Fibroblast of lung (primary cell): ENCODE measurements at regions not wholly inside any gene's neighbourhood (a gene's known extent, or its start where the extent isn't known, plus 50 kb on each side); places are given as distances from the start of the nearest gene placed in this dataset.

Source experiments
- DNase-seq, 2 donors: peaks; one replicate each; pipeline versions ENCODE4 v3.0.0 to v3.0.0-alpha.2; 2010; ENCODE audit warnings: low read depth in 2 of 2
- H2AFZ ChIP-seq: 2 replicates; pipeline ENCODE4 v1.5.1; 2012; ENCODE audit warnings: low read length, control low read depth, inconsistent platforms
- H3K27ac ChIP-seq: 2 replicates; pipeline ENCODE4 v1.5.1; 2011; ENCODE audit warnings: low read length, control low read depth; ENCODE audit not compliant: insufficient read depth
- H3K27me3 ChIP-seq: 2 replicates; pipeline ENCODE4 v1.5.1; 2011; ENCODE audit warnings: mild to moderate bottlenecking, low read length; ENCODE audit not compliant: control insufficient read depth, insufficient read depth
- H3K36me3 ChIP-seq: 2 replicates; pipeline ENCODE4 v1.5.1; 2011; ENCODE audit warnings: low read length; ENCODE audit not compliant: control insufficient read depth, insufficient read depth
- H3K4me1 ChIP-seq: 2 replicates; pipeline ENCODE4 v1.5.1; 2011; ENCODE audit warnings: low read length; ENCODE audit not compliant: control insufficient read depth, insufficient read depth; ENCODE audit errors: extremely low read depth
- H3K4me2 ChIP-seq: 2 replicates; pipeline ENCODE4 v1.5.1; 2011; ENCODE audit warnings: low read length, control low read depth; ENCODE audit not compliant: insufficient read depth; ENCODE audit errors: extremely low read depth
- H3K4me3 ChIP-seq, 4 experiments: fragments of 200-600 bp in 1 of 4; sonication (generic) in 1 of 4; replicated peaks in 1 of 4; 2 replicates each; pipeline ENCODE4 v1.5.1; 2011 to 2016; ENCODE audit warnings: low read length in 4 of 4, low read depth in 3 of 4, mild to moderate bottlenecking in 3 of 4, control low read depth in 2 of 4, inconsistent platforms in 1 of 4, mixed read lengths in 1 of 4; ENCODE audit not compliant: insufficient read depth in 1 of 4; ENCODE audit errors: control extremely low read depth in 1 of 4
- H3K79me2 ChIP-seq: 2 replicates; pipeline ENCODE4 v1.5.1; 2012; ENCODE audit warnings: mild to moderate bottlenecking, low read length, inconsistent platforms; ENCODE audit not compliant: control insufficient read depth, insufficient read depth
- H3K9ac ChIP-seq: 2 replicates; pipeline ENCODE4 v1.5.1; 2011; ENCODE audit warnings: mild to moderate bottlenecking, low read length, control low read depth; ENCODE audit not compliant: insufficient read depth
- H3K9me3 ChIP-seq: 2 replicates; pipeline ENCODE4 v1.5.1; 2012; ENCODE audit warnings: low read depth, low read length; ENCODE audit not compliant: control insufficient read depth, insufficient read depth
- H4K20me1 ChIP-seq: 2 replicates; pipeline ENCODE4 v1.5.1; 2011; ENCODE audit warnings: low read length; ENCODE audit not compliant: control insufficient read depth, insufficient read depth; ENCODE audit errors: extremely low read depth
- EZH2 ChIP-seq: IDR thresholded peaks from 2 replicates; pipeline ENCODE4 v1.5.1; 2012; ENCODE audit warnings: low read length, control low read depth, mild to moderate bottlenecking; ENCODE audit errors: missing control alignments
- TF ChIP-seq, protein P1 (sequence below), 2 donors: IDR thresholded peaks in 1 of 2; conservative IDR thresholded peaks in 1 of 2; 1 replicate in 1 of 2; 2 replicates in 1 of 2; pipeline ENCODE4 v1.5.1; 2011 to 2012; ENCODE audit warnings: low read length in 2 of 2, control low read depth in 1 of 2, inconsistent platforms in 1 of 2, low read depth in 1 of 2, mild to moderate bottlenecking in 1 of 2

DNA sequence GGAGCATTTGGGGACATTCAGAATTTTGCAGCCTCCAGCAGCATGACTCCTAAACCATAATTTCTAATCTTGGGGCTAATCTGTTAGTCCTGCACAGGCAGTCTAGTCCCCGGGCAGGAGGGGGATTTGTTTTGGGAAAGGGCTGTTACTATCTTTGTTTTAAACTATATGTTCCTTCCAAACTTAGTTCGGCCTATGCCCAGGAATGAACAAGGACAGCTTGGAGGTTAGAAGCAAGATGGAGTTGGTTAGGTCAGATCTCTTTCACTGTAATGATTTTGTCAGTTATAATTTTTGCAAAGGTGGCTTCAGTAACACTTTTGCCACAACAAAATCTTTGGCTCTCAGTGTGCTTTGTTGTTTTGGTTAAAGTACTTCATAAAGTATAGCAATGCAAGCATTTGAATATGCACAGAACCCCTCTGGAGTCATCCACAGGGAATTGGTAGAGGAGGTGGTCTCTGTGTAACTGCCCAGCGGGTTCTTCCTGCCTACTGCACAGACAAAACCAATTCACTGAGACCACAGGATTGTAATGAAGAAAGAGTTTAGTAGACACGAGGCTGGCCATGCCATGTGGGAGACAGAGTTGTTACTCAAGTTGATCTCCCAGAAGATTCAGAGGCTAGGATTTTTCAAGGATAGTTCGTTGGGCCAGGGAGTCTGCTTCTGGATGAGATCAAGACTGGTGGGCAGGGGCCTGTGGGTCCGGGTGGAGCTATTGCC lies 224.1 kb upstream of the MYLIP start:
- no peak for DNase-seq
- TF ChIP-seq, protein P1, sequence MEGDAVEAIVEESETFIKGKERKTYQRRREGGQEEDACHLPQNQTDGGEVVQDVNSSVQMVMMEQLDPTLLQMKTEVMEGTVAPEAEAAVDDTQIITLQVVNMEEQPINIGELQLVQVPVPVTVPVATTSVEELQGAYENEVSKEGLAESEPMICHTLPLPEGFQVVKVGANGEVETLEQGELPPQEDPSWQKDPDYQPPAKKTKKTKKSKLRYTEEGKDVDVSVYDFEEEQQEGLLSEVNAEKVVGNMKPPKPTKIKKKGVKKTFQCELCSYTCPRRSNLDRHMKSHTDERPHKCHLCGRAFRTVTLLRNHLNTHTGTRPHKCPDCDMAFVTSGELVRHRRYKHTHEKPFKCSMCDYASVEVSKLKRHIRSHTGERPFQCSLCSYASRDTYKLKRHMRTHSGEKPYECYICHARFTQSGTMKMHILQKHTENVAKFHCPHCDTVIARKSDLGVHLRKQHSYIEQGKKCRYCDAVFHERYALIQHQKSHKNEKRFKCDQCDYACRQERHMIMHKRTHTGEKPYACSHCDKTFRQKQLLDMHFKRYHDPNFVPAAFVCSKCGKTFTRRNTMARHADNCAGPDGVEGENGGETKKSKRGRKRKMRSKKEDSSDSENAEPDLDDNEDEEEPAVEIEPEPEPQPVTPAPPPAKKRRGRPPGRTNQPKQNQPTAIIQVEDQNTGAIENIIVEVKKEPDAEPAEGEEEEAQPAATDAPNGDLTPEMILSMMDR (conservative IDR thresholded peaks at IDR 0.05 in 1 of 2, IDR thresholded peaks at IDR 0.05 in 1 of 2; ENCODE audit: low read depth in 1 of 2, low read length in 2 of 2), result no peak
- TF ChIP-seq EZH2, result no peak
- no peak overlapping the region for H2AFZ ChIP-seq
- no peaks in the 10 kb centered on the region for H4K20me1 ChIP-seq
- H3K4me1 ChIP-seq, result no peaks in the 10 kb centered on the region
- no peaks in the 10 kb centered on the region for H3K9me3 ChIP-seq
- no peak overlapping the region for H3K27ac ChIP-seq
- H3K4me2 ChIP-seq, result no peak overlapping the region
- no peak overlapping the region for H3K9ac ChIP-seq
- no peaks in the 10 kb centered on the region for H3K36me3 ChIP-seq
- H3K4me3 ChIP-seq, result no peak overlapping the region
- no peaks in the 10 kb centered on the region for H3K27me3 ChIP-seq
- H3K79me2 ChIP-seq, result no peaks in the 10 kb centered on the region

DNA sequence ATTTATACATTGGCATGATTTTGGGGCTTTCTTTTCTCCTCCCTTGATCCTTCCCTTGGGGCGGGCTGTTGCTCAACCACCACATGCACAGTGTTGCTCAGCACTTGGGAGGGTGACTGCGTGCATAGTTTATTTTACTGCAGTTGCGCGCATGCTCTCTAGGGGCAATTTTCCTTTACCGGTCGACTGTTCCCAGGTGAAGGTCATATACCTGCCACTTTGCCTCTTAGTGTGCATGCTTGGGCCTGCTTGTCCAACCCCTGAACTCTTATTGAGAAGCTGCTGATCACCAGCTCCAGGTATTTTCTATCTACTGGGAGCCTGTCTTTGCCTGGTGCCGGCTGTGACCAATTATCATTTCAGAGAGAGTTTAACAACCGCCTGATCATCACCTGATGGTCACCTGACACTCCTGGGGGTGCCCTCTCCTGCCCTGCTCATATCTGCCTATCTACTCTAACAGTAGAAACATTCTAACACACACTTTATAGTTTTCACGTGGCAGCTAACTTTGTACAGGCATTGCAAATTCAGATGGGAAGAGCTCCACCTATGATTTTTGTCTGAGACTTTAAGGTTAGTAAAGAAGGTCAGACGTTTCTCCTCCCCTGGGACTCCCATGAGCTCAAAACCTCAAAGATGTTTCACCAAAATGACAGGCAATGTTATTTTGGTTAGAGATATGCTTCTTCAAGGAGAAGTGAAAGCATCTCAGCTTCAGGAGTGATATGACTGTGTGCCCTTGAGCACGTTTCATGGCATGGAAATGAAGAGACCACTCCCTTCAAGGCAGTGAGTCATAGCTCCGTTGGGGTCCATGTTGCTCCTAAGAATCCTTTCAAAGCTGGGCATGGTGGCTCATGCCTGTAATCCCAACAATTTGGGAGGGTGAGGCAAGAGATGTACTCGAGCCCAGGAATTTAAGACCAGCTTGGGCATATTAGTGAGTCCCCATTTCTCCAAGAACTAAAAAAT lies 227.5 kb upstream of the MYLIP start:
- no peaks in the 10 kb centered on the region for H3K27me3 ChIP-seq
- no peaks in the 10 kb centered on the region for H3K9me3 ChIP-seq
- no peaks in the 10 kb centered on the region for H4K20me1 ChIP-seq
- no peak overlapping the region for H2AFZ ChIP-seq
- H3K36me3 ChIP-seq, result no peaks in the 10 kb centered on the region
- no peak overlapping the region for H3K4me2 ChIP-seq
- no peak overlapping the region for H3K9ac ChIP-seq
- no peaks in the 10 kb centered on the region for H3K79me2 ChIP-seq
- peaks cover 2% of the 10 kb centered on the region for H3K4me1 ChIP-seq
- no peak for DNase-seq
- no peak overlapping the region for H3K27ac ChIP-seq
- H3K4me3 ChIP-seq, result no peak overlapping the region
- TF ChIP-seq, protein P1 (conservative IDR thresholded peaks at IDR 0.05 in 1 of 2, IDR thresholded peaks at IDR 0.05 in 1 of 2; ENCODE audit: low read depth in 1 of 2, low read length in 2 of 2), result no peak
- TF ChIP-seq EZH2, result no peak

DNA sequence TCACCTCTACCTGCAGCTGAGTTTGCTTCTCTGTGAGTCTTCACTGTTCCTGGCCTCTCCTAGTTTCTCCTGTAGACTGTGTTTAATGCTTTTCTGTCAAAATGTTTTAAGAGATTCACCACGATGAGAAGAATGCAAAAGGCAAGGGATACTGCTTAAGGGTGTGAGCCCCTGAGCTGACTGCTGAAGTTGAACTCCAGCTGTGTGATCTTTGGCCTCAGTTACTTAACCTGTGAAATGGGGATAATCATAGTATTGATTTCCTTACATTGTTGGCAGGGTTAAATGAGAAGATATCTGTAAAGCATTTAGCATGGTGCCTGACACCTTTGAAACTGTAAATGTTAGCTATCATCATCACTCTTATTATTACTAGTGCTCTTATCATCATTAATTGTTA lies 230.2 kb upstream of the MYLIP start:
- H3K36me3 ChIP-seq, result no peaks in the 10 kb centered on the region
- no peak overlapping the region for H3K4me3 ChIP-seq
- H3K27ac ChIP-seq, result no peak overlapping the region
- DNase-seq, result no peak
- H2AFZ ChIP-seq, result no peak overlapping the region
- H3K4me1 ChIP-seq, result peaks cover 2% of the 10 kb centered on the region
- no peaks in the 10 kb centered on the region for H4K20me1 ChIP-seq
- H3K4me2 ChIP-seq, result no peak overlapping the region
- no peaks in the 10 kb centered on the region for H3K27me3 ChIP-seq
- H3K9ac ChIP-seq, result no peak overlapping the region
- TF ChIP-seq EZH2, result no peak
- TF ChIP-seq, protein P1 (conservative IDR thresholded peaks at IDR 0.05 in 1 of 2, IDR thresholded peaks at IDR 0.05 in 1 of 2; ENCODE audit: low read depth in 1 of 2, low read length in 2 of 2), result no peak
- H3K79me2 ChIP-seq, result no peaks in the 10 kb centered on the region
- H3K9me3 ChIP-seq, result no peaks in the 10 kb centered on the region
